Mesodermal cell (in vitro differentiated cells): ENCODE measurements at regions not wholly inside any gene's neighbourhood (a gene's known extent, or its start where the extent isn't known, plus 50 kb on each side); places are given as distances from the start of the nearest gene placed in this dataset.
"Not testable (repeated sequence)": the region's sequence is repeated elsewhere in the genome, so short reads cannot be mapped to it uniquely, and the experiment has no call there.

Experiments
- H3K27ac ChIP-seq: 2 replicates; pipeline ENCODE4 v1.7.0; 2013; ENCODE audit warnings: mild to moderate bottlenecking, low read depth, low read length, moderate library complexity; ENCODE audit not compliant: severe bottlenecking
- H3K36me3 ChIP-seq: 2 replicates; pipeline ENCODE4 v1.7.1; 2013; ENCODE audit warnings: mild to moderate bottlenecking, low read length, moderate library complexity; ENCODE audit not compliant: control insufficient read depth, insufficient read depth
- H3K4me1 ChIP-seq: one replicate; pipeline ENCODE4 v1.7.1; 2013; ENCODE audit warnings: mild to moderate bottlenecking, low read length; ENCODE audit not compliant: insufficient read depth, control insufficient read depth, poor library complexity, severe bottlenecking
- H3K4me3 ChIP-seq: 2 replicates; pipeline ENCODE4 v1.7.0; 2013; ENCODE audit warnings: low read length, control low read depth, mild to moderate bottlenecking; ENCODE audit not compliant: insufficient read depth, poor library complexity, severe bottlenecking; ENCODE audit errors: extremely low read depth
- H3K9me3 ChIP-seq: 2 replicates; pipeline ENCODE4 v1.7.1; 2013; ENCODE audit warnings: mild to moderate bottlenecking, low read length, moderate library complexity; ENCODE audit not compliant: control insufficient read depth
- WGBS, 2 experiments: methylation state at CpG; one replicate each; pipeline ENCODE4 v1.1.5; 2013; ENCODE audit warnings: missing lambda C conversion rate in 2 of 2; ENCODE audit not compliant: insufficient coverage in 2 of 2; 5-methylcytosine and 5-hydroxymethylcytosine counted together

GRCh38 chr21:9946057-9946456, 575.3 kb upstream of the TPTE start:
- 0 to 56% methylated on average over 1 of the region's 1 CpG for WGBS, 2 experiments
- H3K9me3 ChIP-seq: peaks cover 58% of the 10 kb centered on the region
- H3K36me3 ChIP-seq: not testable (repeated sequence)

GRCh38 chr21:9949510-9950289, 571.7 kb upstream of the TPTE start:
- WGBS, 2 experiments: 57 to 61% methylated on average over 4 to 6 of the region's 8 CpGs
- H3K4me1 ChIP-seq, H3K36me3 ChIP-seq, H3K27ac ChIP-seq, H3K4me3 ChIP-seq: not testable (repeated sequence)
- H3K9me3 ChIP-seq: peaks cover 53% of the 10 kb centered on the region

More at GRCh38 chr21:9946057-9946456, 575.3 kb upstream of the TPTE start:
- not testable (repeated sequence) for H3K27ac ChIP-seq, H3K4me1 ChIP-seq, H3K4me3 ChIP-seq

GRCh38 chr21:9950363-9950762, 571.0 kb upstream of the TPTE start:
- 15 to 33% methylated on average over 2 of the region's 2 CpGs for WGBS, 2 experiments

GRCh38 chr21:9958791-9959190, 562.6 kb upstream of the TPTE start:
- H3K27ac ChIP-seq, H3K4me3 ChIP-seq, H3K36me3 ChIP-seq, H3K4me1 ChIP-seq: not testable (repeated sequence)
- peaks cover 40% of the 10 kb centered on the region for H3K9me3 ChIP-seq

More at GRCh38 chr21:9950363-9950762, 571.0 kb upstream of the TPTE start:
- H3K36me3 ChIP-seq, H3K27ac ChIP-seq, H3K4me3 ChIP-seq, H3K4me1 ChIP-seq: not testable (repeated sequence)
- H3K9me3 ChIP-seq: peaks cover 50% of the 10 kb centered on the region

- H3K4me1 ChIP-seq, H3K36me3 ChIP-seq, H3K27ac ChIP-seq, H3K4me3 ChIP-seq: not testable (repeated sequence)
- peaks cover 37% of the 10 kb centered on the region for H3K9me3 ChIP-seq
- WGBS, 2 experiments: 75 to 80% methylated on average over 1 of the region's 4 CpGs
Measured at GRCh38 chr21:9959220-9959964, 562.0 kb upstream of the TPTE start.

GRCh38 chr21:9969399-9969798, 552.0 kb upstream of the TPTE start:
- not testable (repeated sequence) for H3K4me1 ChIP-seq, H3K36me3 ChIP-seq, H3K27ac ChIP-seq, H3K4me3 ChIP-seq
- peaks cover 20% of the 10 kb centered on the region for H3K9me3 ChIP-seq
- WGBS, 2 experiments: no CpG with 5 or more reads among the region's 1 CpG

GRCh38 chr21:9972018-9972417, 549.4 kb upstream of the TPTE start:
- not testable (repeated sequence) for H3K27ac ChIP-seq, H3K36me3 ChIP-seq, H3K4me3 ChIP-seq, H3K4me1 ChIP-seq
- WGBS, 2 experiments: 40% methylated on average over 1 of the region's 1 CpG; no CpG with 5 or more reads in 1 of the 2 experiments
- H3K9me3 ChIP-seq: peaks cover 20% of the 10 kb centered on the region

- H3K27ac ChIP-seq, H3K36me3 ChIP-seq, H3K4me3 ChIP-seq, H3K4me1 ChIP-seq: not testable (repeated sequence)
- WGBS, 2 experiments: 53 to 61% methylated on average over 1 to 2 of the region's 4 CpGs
- peaks cover 20% of the 10 kb centered on the region for H3K9me3 ChIP-seq
Measured at GRCh38 chr21:9978371-9978770, 543.0 kb upstream of the TPTE start.

GRCh38 chr21:9997507-9997906, 523.9 kb upstream of the TPTE start:
- 29% methylated on average over 1 of the region's 2 CpGs; no CpG with 5 or more reads in 1 of the 2 experiments for WGBS, 2 experiments
- not testable (repeated sequence) for H3K4me3 ChIP-seq, H3K4me1 ChIP-seq

GRCh38 chr21:10002762-10003313, 518.5 kb upstream of the TPTE start:
- 33 to 43% methylated on average over 4 to 5 of the region's 6 CpGs for WGBS, 2 experiments
- not testable (repeated sequence) for H3K4me3 ChIP-seq, H3K4me1 ChIP-seq, H3K27ac ChIP-seq, H3K36me3 ChIP-seq
- H3K9me3 ChIP-seq: peaks cover 24% of the 10 kb centered on the region

More at GRCh38 chr21:9997507-9997906, 523.9 kb upstream of the TPTE start:
- H3K27ac ChIP-seq, H3K36me3 ChIP-seq: not testable (repeated sequence)
- peaks cover 13% of the 10 kb centered on the region for H3K9me3 ChIP-seq

GRCh38 chr21:10005791-10006190, 515.6 kb upstream of the TPTE start:
- not testable (repeated sequence) for H3K4me3 ChIP-seq, H3K27ac ChIP-seq, H3K4me1 ChIP-seq, H3K36me3 ChIP-seq
- no CpG with 5 or more reads among the region's 2 CpGs for WGBS, 2 experiments
- peaks cover 24% of the 10 kb centered on the region for H3K9me3 ChIP-seq
